Smooth muscle cell (in vitro differentiated cells): ENCODE measurements at regions not wholly inside any gene's neighbourhood (a gene's known extent, or its start where the extent isn't known, plus 50 kb on each side); places are given as distances from the start of the nearest gene placed in this dataset.

Experiments used
- DNase-seq: peaks from one replicate; lab custom pipeline; 2025; ENCODE audit not compliant: unreplicated experiment; lab: John Stamatoyannopoulos, UW
- H2AFZ ChIP-seq: fragments of 200-600 bp; sonication (generic); 2 replicates; pipeline ENCODE4 v1.6.0; 2016; ENCODE audit warnings: antibody characterized with exemption, low read depth, mild to moderate bottlenecking
- H3F3A ChIP-seq: fragments of 200-600 bp; sonication (generic); 2 replicates; pipeline ENCODE4 v1.6.0; 2017; ENCODE audit warnings: antibody characterized with exemption, low read depth
- H3K27ac ChIP-seq: fragments of 200-600 bp; sonication (generic); 2 replicates; pipeline ENCODE4 v1.5.1; 2016; ENCODE audit warnings: low read depth, mild to moderate bottlenecking
- H3K27me3 ChIP-seq: fragments of 200-600 bp; sonication (generic); 2 replicates; pipeline ENCODE4 v1.6.1; 2016; ENCODE audit warnings: low read depth, mild to moderate bottlenecking
- H3K36me3 ChIP-seq: fragments of 200-600 bp; sonication (generic); 2 replicates; pipeline ENCODE4 v1.5.1; 2016; ENCODE audit warnings: low read depth
- H3K4me1 ChIP-seq: fragments of 200-600 bp; sonication (generic); 2 replicates; pipeline ENCODE4 v1.5.1; 2016; ENCODE audit warnings: low read depth
- H3K4me2 ChIP-seq: fragments of 200-600 bp; sonication (generic); 2 replicates; pipeline ENCODE4 v1.6.0; 2016; ENCODE audit warnings: mild to moderate bottlenecking
- H3K4me3 ChIP-seq: fragments of 200-600 bp; sonication (generic); 2 replicates; pipeline ENCODE4 v1.5.1; 2016; ENCODE audit warnings: mild to moderate bottlenecking
- H3K79me2 ChIP-seq: fragments of 200-600 bp; sonication (generic); 2 replicates; pipeline ENCODE4 v1.6.0; 2016; ENCODE audit warnings: low read depth, mild to moderate bottlenecking
- H3K9ac ChIP-seq: fragments of 200-600 bp; sonication (generic); 2 replicates; pipeline ENCODE4 v1.6.0; 2016; ENCODE audit warnings: low read depth
- H3K9me3 ChIP-seq: fragments of 200-600 bp; sonication (generic); replicated peaks from 2 replicates; pipeline ENCODE4 v1.5.1; 2016; ENCODE audit warnings: low read depth
- H4K20me1 ChIP-seq: fragments of 200-600 bp; sonication (generic); 2 replicates; pipeline ENCODE4 v1.6.0; 2016; ENCODE audit warnings: low read depth
- WGBS: methylation state at CpG from one replicate; pipeline ENCODE4 v1.1.7; 2016; ENCODE audit warnings: low lambda C conversion rate; 5-methylcytosine and 5-hydroxymethylcytosine counted together
- TF ChIP-seq, protein P1 (sequence below): fragments of 200-600 bp; sonication (generic); IDR thresholded peaks from 2 replicates; pipeline ENCODE4 v1.5.1; 2017; ENCODE audit warnings: borderline replicate concordance, mild to moderate bottlenecking, antibody characterized with exemption; ENCODE audit not compliant: insufficient read depth, poor library complexity, severe bottlenecking

DNA sequence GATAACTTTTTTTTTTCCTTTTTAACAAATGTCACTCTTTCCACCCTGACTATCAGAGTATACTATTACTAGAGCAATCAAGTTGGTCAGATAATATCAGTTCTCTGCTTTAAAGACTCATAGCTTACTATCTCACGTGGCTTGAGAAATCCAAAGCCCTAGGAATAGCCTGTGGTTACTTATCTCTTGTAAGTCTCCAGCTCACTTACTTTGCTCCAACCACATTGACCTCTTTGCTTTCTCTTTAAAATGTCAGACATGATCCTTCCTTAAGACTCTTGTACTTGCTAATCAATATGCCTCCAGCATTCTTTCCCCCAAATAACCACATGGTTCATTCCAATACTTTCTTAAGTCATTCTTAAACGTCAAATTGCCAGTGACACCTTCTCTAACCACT lies 1292.2 kb downstream of the REEP3 start:
- Histone ChIP-seq H3K27ac (no peak overlapping the region), H3K9me3 (no peaks in the 10 kb centered on the region), H3K79me2 (no peaks in the 10 kb centered on the region), H3K9ac (no peak overlapping the region), H3K4me2 (no peak overlapping the region), H3K27me3 (no peaks in the 10 kb centered on the region), H4K20me1 (no peaks in the 10 kb centered on the region), H3K36me3 (no peaks in the 10 kb centered on the region), H3F3A (no peaks in the 10 kb centered on the region), H2AFZ (no peak overlapping the region), H3K4me1 (no peaks in the 10 kb centered on the region), H3K4me3 (no peak overlapping the region)
- no peak for DNase-seq
- TF ChIP-seq, protein P1, sequence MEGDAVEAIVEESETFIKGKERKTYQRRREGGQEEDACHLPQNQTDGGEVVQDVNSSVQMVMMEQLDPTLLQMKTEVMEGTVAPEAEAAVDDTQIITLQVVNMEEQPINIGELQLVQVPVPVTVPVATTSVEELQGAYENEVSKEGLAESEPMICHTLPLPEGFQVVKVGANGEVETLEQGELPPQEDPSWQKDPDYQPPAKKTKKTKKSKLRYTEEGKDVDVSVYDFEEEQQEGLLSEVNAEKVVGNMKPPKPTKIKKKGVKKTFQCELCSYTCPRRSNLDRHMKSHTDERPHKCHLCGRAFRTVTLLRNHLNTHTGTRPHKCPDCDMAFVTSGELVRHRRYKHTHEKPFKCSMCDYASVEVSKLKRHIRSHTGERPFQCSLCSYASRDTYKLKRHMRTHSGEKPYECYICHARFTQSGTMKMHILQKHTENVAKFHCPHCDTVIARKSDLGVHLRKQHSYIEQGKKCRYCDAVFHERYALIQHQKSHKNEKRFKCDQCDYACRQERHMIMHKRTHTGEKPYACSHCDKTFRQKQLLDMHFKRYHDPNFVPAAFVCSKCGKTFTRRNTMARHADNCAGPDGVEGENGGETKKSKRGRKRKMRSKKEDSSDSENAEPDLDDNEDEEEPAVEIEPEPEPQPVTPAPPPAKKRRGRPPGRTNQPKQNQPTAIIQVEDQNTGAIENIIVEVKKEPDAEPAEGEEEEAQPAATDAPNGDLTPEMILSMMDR: no peak
- 20% methylated on average over 2 of the region's 2 CpGs for WGBS

DNA sequence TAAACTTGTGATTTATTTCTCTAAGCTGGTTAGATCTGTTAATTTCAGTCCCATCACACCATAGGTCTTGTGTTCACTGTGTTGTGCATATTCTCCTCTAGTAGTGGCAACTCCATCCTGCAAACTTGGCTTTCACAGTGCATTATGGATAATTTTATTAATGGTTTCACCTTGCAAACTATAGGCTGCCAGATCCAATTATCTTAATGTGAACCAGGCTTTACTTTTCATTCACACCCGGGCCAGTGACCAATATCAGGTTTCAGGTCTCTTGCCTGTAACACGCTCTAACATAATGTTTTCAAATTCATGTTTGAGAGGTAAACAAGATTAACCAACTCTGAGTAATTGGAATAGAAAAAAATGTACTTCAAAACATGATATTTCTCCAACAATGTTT lies 1293.0 kb downstream of the REEP3 start:
- no peak overlapping the region for H3K27ac ChIP-seq

DNA sequence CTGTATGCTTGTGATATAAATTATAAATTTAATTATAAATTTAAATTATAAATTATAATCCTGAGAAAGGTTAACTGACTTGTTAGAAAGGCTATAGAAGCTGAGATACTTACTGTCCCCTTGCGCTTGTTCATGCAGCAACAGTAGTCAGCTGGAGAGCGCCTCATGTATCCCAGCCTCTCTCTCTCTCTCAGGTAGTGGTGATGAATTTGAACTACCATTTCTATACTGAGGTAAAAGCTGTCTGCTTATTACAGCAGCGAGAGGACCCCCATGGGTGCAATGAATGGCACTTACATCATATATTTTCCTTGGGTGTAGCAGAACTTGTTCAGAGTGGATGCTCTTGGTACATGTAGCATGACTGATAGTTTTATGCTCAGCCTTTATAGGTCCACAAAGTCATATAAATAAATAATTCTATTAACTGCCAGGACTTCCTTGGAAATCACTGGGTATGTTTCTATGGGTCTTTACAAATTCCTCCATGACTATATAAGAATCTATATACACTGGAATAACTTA lies 1308.7 kb downstream of the REEP3 start:
- Histone ChIP-seq H3K4me2 (no peak overlapping the region), H2AFZ (no peak overlapping the region), H3K4me1 (no peaks in the 10 kb centered on the region), H3F3A (no peaks in the 10 kb centered on the region), H3K9me3 (no peaks in the 10 kb centered on the region), H3K4me3 (no peak overlapping the region), H3K27me3 (no peaks in the 10 kb centered on the region), H3K36me3 (no peaks in the 10 kb centered on the region), H4K20me1 (no peaks in the 10 kb centered on the region), H3K9ac (no peak overlapping the region), H3K79me2 (no peaks in the 10 kb centered on the region), H3K27ac (no peak overlapping the region)
- TF ChIP-seq, protein P1: no peak
- 86% methylated on average over 3 of the region's 3 CpGs for WGBS
- no peak for DNase-seq

More for the DNA sequence above, 1293.0 kb downstream of the REEP3 start:
- 94% methylated on average over 2 of the region's 2 CpGs for WGBS
- DNase-seq: no peak
- H3K79me2 ChIP-seq: no peaks in the 10 kb centered on the region
- H3F3A ChIP-seq: no peaks in the 10 kb centered on the region
- H3K36me3 ChIP-seq: no peaks in the 10 kb centered on the region
- H3K9me3 ChIP-seq: no peaks in the 10 kb centered on the region
- H3K9ac ChIP-seq: no peak overlapping the region
- no peaks in the 10 kb centered on the region for H3K27me3 ChIP-seq
- TF ChIP-seq, protein P1: no peak
- no peak overlapping the region for H3K4me2 ChIP-seq
- no peak overlapping the region for H2AFZ ChIP-seq
- no peak overlapping the region for H3K4me3 ChIP-seq
- H3K4me1 ChIP-seq: no peaks in the 10 kb centered on the region
- no peaks in the 10 kb centered on the region for H4K20me1 ChIP-seq

DNA sequence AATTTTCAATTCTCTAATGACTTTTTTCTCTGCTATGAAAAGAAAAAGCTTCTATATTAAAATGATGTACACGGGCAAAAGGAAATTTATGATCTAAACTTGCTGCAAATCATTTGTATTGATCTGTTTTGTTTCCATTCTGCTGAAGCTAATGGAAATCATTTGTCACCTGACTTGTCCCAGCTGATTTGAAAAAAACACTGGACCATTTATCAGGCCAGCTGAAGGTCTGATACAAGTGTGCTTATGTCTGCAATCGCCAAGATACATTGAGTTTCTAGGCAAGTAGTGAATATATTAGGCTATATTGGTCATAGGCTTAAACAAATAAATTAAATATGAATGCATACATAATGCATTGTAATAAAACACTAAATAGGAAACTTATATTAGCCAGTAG lies 1309.7 kb downstream of the REEP3 start:
- no peaks in the 10 kb centered on the region for H4K20me1 ChIP-seq
- no peaks in the 10 kb centered on the region for H3K4me1 ChIP-seq
- TF ChIP-seq, protein P1: no peak
- no peaks in the 10 kb centered on the region for H3K27me3 ChIP-seq
- 91% methylated on average over 2 of the region's 2 CpGs for WGBS
- no peak overlapping the region for H3K9ac ChIP-seq
- no peak overlapping the region for H3K4me3 ChIP-seq
- H3K27ac ChIP-seq: no peak overlapping the region
- no peak overlapping the region for H3K4me2 ChIP-seq
- no peaks in the 10 kb centered on the region for H3K9me3 ChIP-seq
- DNase-seq: no peak
- no peaks in the 10 kb centered on the region for H3F3A ChIP-seq
- no peaks in the 10 kb centered on the region for H3K36me3 ChIP-seq
- no peak overlapping the region for H2AFZ ChIP-seq
- H3K79me2 ChIP-seq: no peaks in the 10 kb centered on the region
